ENCODE measurements at regions not wholly inside any gene's neighbourhood (a gene's known extent, or its start where the extent isn't known, plus 50 kb on each side); places are given as distances from the start of the nearest gene placed in this dataset.

- 61 to 82% methylated on average over 3 of the region's 3 CpGs for WGBS, 2 donors (ENCODE audit: low coverage in 1 of 2)
- no peak overlapping the region for H3K4me3 ChIP-seq
- H3K4me1 ChIP-seq = no peaks in the 10 kb centered on the region
- no peak overlapping the region for H3K27ac ChIP-seq
- no peaks in the 10 kb centered on the region for H3K27me3 ChIP-seq
- in situ Hi-C loops (cut with MboI; ENCODE audit: low pct_ligation_motif_present in 1 of 4, low pct_unique_long_range_greater_than_20kb in 1 of 4, low sequenced_read_pairs in 3 of 4) (no loop called here), intact Hi-C loops (cut with DNase I; ENCODE audit: low total_unique reads) (no loop called here)
- no peaks in the 10 kb centered on the region for H3K36me3 ChIP-seq
- no peaks in the 10 kb centered on the region for H3K9me3 ChIP-seq
- TF ChIP-seq, protein P1, sequence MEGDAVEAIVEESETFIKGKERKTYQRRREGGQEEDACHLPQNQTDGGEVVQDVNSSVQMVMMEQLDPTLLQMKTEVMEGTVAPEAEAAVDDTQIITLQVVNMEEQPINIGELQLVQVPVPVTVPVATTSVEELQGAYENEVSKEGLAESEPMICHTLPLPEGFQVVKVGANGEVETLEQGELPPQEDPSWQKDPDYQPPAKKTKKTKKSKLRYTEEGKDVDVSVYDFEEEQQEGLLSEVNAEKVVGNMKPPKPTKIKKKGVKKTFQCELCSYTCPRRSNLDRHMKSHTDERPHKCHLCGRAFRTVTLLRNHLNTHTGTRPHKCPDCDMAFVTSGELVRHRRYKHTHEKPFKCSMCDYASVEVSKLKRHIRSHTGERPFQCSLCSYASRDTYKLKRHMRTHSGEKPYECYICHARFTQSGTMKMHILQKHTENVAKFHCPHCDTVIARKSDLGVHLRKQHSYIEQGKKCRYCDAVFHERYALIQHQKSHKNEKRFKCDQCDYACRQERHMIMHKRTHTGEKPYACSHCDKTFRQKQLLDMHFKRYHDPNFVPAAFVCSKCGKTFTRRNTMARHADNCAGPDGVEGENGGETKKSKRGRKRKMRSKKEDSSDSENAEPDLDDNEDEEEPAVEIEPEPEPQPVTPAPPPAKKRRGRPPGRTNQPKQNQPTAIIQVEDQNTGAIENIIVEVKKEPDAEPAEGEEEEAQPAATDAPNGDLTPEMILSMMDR (IDR thresholded peaks at IDR 0.05) = no peak
- TF ChIP-seq POLR2AphosphoS5 (IDR thresholded peaks at IDR 0.05) = no peak
- no peak for TF ChIP-seq POLR2A (IDR thresholded peaks at IDR 0.05)
- no peak for TF ChIP-seq EP300 (IDR thresholded peaks at IDR 0.05; ENCODE audit: low read depth)
- DNase-seq = no peak
These were observed 179.5 kb upstream of the SLC14A2 start for GRCh38 chr18:45435810-45436209.

DNA sequence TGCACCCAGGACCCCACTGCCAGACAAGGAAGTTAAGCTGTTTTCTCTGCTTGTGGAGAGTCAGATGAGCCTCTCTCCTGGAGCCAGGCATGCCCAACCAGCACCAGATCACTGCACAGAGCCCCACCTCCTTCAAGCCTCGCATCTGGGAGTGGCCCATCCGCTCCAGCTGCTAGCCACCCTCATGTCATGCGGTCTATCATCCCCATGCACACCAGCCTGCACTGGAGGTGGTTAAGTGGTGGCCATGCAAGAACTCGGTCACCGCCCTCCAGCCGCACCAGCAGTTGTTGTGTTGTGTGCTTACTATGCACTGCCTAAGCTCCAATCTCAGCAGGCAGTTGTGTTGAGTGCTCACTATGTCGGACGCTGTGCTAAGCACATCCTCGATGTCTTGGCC, 177.9 kb upstream of the SLC14A2 start:
- no peaks in the 10 kb centered on the region for H3K4me1 ChIP-seq
- no peaks in the 10 kb centered on the region for H3K9me3 ChIP-seq
- 93 to 96% methylated on average over 4 to 9 of the region's 9 CpGs for WGBS, 2 donors (ENCODE audit: low coverage in 1 of 2)
- intact Hi-C loops (cut with DNase I; ENCODE audit: low total_unique reads) = no loop called here
- H3K27me3 ChIP-seq = no peaks in the 10 kb centered on the region
- TF ChIP-seq, protein P1 (IDR thresholded peaks at IDR 0.05) = no peak
- TF ChIP-seq POLR2AphosphoS5 (IDR thresholded peaks at IDR 0.05) = no peak
- no peak for TF ChIP-seq POLR2A (IDR thresholded peaks at IDR 0.05)
- no peak for TF ChIP-seq EP300 (IDR thresholded peaks at IDR 0.05; ENCODE audit: low read depth)
- no peak overlapping the region for H3K27ac ChIP-seq
- no peaks in the 10 kb centered on the region for H3K36me3 ChIP-seq
- H3K4me3 ChIP-seq = no peak overlapping the region
- DNase-seq = no peak
- in situ Hi-C loops (cut with MboI; ENCODE audit: low pct_ligation_motif_present in 1 of 4, low pct_unique_long_range_greater_than_20kb in 1 of 4, low sequenced_read_pairs in 3 of 4) = no loop called here

DNA sequence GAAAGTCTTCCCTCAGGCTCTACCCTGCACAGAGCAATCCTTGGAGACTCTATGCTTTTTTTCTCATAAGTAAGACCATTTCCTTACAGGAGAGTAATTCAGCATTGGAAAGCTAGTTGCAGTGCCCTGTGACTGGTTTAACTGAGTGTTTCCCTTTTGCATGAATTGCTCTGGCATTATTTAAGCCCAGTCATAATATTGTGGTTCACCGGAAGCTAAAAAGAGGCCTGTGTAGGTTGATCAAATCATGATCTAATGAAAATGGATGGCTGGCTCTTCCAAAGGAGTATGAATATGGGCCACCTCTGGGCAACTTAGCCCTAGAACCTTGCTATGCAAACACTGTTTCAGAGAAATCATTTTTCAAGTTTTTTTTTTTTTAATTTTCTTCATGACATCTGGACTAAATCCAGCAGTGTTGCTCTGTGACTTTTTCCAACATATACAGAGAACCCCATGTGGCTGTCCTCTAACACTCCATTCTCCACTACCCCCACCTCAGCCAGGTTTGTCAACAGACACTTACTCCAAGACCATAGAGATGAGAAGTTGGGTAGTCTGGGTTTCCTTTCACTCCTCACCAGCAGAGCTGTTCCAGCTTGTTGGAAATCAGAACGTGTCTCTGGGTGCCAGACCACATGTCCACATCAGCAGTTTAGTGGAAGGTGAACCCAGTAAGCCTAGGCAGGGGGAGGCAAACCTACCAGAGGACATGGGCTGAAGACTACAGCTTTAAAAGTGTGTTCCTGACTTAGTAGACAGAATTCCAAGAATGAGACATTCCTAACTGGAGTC, 175.2 kb upstream of the SLC14A2 start:
- DNase-seq = no peak
- H3K9me3 ChIP-seq = no peaks in the 10 kb centered on the region
- intact Hi-C loops (cut with DNase I; ENCODE audit: low total_unique reads) (no loop called here), in situ Hi-C loops (cut with MboI; ENCODE audit: low pct_ligation_motif_present in 1 of 4, low pct_unique_long_range_greater_than_20kb in 1 of 4, low sequenced_read_pairs in 3 of 4) (no loop called here)
- 66% methylated on average over 2 of the region's 2 CpGs; no CpG with 5 or more reads in 1 of the 2 donors for WGBS, 2 donors (ENCODE audit: low coverage in 1 of 2)
- no peaks in the 10 kb centered on the region for H3K36me3 ChIP-seq
- H3K27me3 ChIP-seq = no peaks in the 10 kb centered on the region
- H3K4me3 ChIP-seq = no peak overlapping the region
- no peak for TF ChIP-seq EP300 (IDR thresholded peaks at IDR 0.05; ENCODE audit: low read depth)
- TF ChIP-seq POLR2AphosphoS5 (IDR thresholded peaks at IDR 0.05) = no peak
- no peaks in the 10 kb centered on the region for H3K4me1 ChIP-seq
- no peak overlapping the region for H3K27ac ChIP-seq

DNA sequence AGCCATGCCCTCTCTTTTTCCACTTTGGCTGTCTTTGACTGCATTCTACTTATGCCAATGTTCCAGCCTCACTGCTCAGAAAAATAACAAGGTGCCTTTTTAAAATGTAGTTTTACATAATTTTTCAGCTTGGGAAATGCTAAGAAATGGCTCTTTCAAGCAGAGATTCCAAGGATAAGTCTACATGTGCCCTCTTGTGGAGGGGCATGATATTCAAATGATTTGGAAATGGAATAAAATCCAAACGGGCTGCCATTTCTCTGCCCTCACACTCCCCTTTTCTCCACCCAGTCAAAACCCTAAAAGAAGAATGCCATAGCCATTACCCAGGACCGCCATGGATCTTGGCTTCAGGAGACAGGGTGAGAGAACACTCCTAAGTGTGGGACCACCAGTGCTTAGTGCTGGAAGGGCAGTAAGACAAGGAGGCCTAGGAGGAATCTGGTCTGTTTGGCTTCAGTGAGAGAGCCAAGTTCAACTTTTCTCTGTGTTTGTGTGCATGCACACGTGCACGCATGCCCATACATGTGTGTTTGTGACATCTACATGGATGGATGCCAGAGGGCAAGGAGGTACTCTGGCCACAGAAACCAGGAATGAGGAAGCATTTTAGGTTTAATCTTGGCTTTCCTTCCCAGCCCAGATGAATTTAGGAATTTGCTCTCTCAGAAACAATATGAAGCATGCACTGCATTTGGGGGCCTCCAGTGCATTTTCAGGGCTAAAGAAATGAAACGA, 174.0 kb upstream of the SLC14A2 start:
- no peaks in the 10 kb centered on the region for H3K36me3 ChIP-seq
- no peak overlapping the region for H3K27ac ChIP-seq
- 79 to 100% methylated on average over 1 to 5 of the region's 5 CpGs for WGBS, 2 donors (ENCODE audit: low coverage in 1 of 2)
- H3K27me3 ChIP-seq = no peaks in the 10 kb centered on the region
- H3K4me1 ChIP-seq = no peaks in the 10 kb centered on the region
- in situ Hi-C loops (cut with MboI; ENCODE audit: low pct_ligation_motif_present in 1 of 4, low pct_unique_long_range_greater_than_20kb in 1 of 4, low sequenced_read_pairs in 3 of 4) = no loop called here
- no peaks in the 10 kb centered on the region for H3K9me3 ChIP-seq
- intact Hi-C loops (cut with DNase I; ENCODE audit: low total_unique reads) = no loop called here
- no peak for DNase-seq
- TF ChIP-seq EP300 (IDR thresholded peaks at IDR 0.05; ENCODE audit: low read depth) (no peak), POLR2A (IDR thresholded peaks at IDR 0.05) (no peak), POLR2AphosphoS5 (IDR thresholded peaks at IDR 0.05) (no peak)
- TF ChIP-seq, protein P1 (IDR thresholded peaks at IDR 0.05) = peak; percentile 18 to 45 (median 31)
- no peak overlapping the region for H3K4me3 ChIP-seq

Measured in transverse colon (tissue), 4 donors.